ENCODE measurements at regions not wholly inside any gene's neighbourhood (a gene's known extent, or its start where the extent isn't known, plus 50 kb on each side); places are given as distances from the start of the nearest gene placed in this dataset.

GRCh38 chr9:130770679-130771442 lies 64.2 kb upstream of the ABL1 start:
- in situ Hi-C loops (cut with MboI), result loop anchor here (5.0 kb wide), 2 partner anchors 91 to 171 kb away; no protein-coding TSS in a partner anchor
- POLR2A ChIA-PET, result no interaction called here
- Histone ChIP-seq H3K9me3 (replicated peaks; ENCODE audit: control insufficient read depth, insufficient read depth, low read length) (peaks cover under 1% of the 10 kb centered on the region), H2AFZ (ENCODE audit: control insufficient read depth, low read depth, low read length) (no peak overlapping the region), H3K9ac (ENCODE audit: control insufficient read depth, insufficient read depth, low read length) (no peak overlapping the region), H3K4me3 (no peak overlapping the region), H3K4me2 (ENCODE audit: control insufficient read depth, insufficient read depth) (no peak overlapping the region), H3K27me3 (replicated peaks in 1 of 2; ENCODE audit: control insufficient read depth in 2 of 2, insufficient read depth in 2 of 2, low read length in 1 of 2) (no peaks in the 10 kb centered on the region), H3K79me2 (ENCODE audit: control insufficient read depth, insufficient read depth, low read length) (peaks cover 22% of the 10 kb centered on the region), H4K20me1 (ENCODE audit: control insufficient read depth, insufficient read depth) (no peaks in the 10 kb centered on the region), H3K36me3 (ENCODE audit: control insufficient read depth in 2 of 2, insufficient read depth in 2 of 2, low read length in 1 of 2) (no peaks in the 10 kb centered on the region), H3K4me1 (ENCODE audit: control insufficient read depth, insufficient read depth, low read length) (peaks cover 27% of the 10 kb centered on the region), H3K27ac (ENCODE audit: control insufficient read depth, insufficient read depth) (no peak overlapping the region)
- FAIRE-seq, result peak; percentile 77
- ATAC-seq, result peak; percentile 83
- intact Hi-C loops (cut with micrococcal nuclease; ENCODE audit: unreplicated experiment), result loop anchor here (1.0 kb wide), 2 partner anchors 92 to 170 kb away; no protein-coding TSS in a partner anchor
- RAD21 ChIA-PET (ENCODE audit: unreplicated experiment), result interaction anchor here (0.9 to 3.2 kb wide), 8 partner anchors 54 to 99 kb away, joined by 3 to 28 read pairs (median 4); no protein-coding TSS in a partner anchor
- SMC1A ChIA-PET (ENCODE audit: uncharacterized antibody, unreplicated experiment), result interaction anchor here (0.8 to 4.4 kb wide), 17 partner anchors 14 to 155 kb away, joined by 3 to 25 read pairs (median 5); no protein-coding TSS in a partner anchor
- no TSS peak for BruUV-seq (replicated peaks)
- TF ChIP-seq NBN (IDR thresholded peaks at IDR 0.05) (no peak), YBX1 (IDR thresholded peaks at IDR 0.05) (no peak), CHD2 (IDR thresholded peaks at IDR 0.05; ENCODE audit: borderline replicate concordance, low read depth, low read length) (no peak), SMC3 (IDR thresholded peaks at IDR 0.05; ENCODE audit: borderline replicate concordance, low read length) (peak; percentile 72; the same call in 1 of the 2 replicates), EP300 (IDR thresholded peaks at IDR 0.05; ENCODE audit: borderline replicate concordance in 1 of 2, control insufficient read depth in 1 of 2, low read depth in 2 of 2, low read length in 2 of 2) (no peak), ZBTB11 (CRISPR knock-in tag; IDR thresholded peaks at IDR 0.05) (no peak), ATF7 (IDR thresholded peaks at IDR 0.05; ENCODE audit: low read depth) (no peak), CTCF (IDR thresholded peaks at IDR 0.05 in 2 of 3, conservative IDR thresholded peaks at IDR 0.05 in 1 of 3; ENCODE audit: control insufficient read depth in 2 of 3, extremely low read depth in 1 of 3, insufficient read depth in 1 of 3, low read depth in 3 of 3, low read length in 3 of 3) (peak; percentile 55 to 58 (median 55)), RAD21 (IDR thresholded peaks at IDR 0.05; ENCODE audit: insufficient read depth, low read depth, low read length) (peak; percentile 85), NR2F1 (conservative IDR thresholded peaks at IDR 0.05) (no peak), CBX5 (IDR thresholded peaks at IDR 0.05; ENCODE audit: low read depth) (no peak), MEF2A (IDR thresholded peaks at IDR 0.05; ENCODE audit: insufficient read depth, low read depth, low read length) (0 out of 2 replicates have a peak, but pooled peaks have one; percentile 14)
- WGBS (ENCODE audit: insufficient coverage, insufficient replicate concordance, low lambda C conversion rate, missing lambda C conversion rate), result 50% methylated on average over 2 of the region's 2 CpGs
- DNase-seq (ENCODE audit: low read depth, low spot score), result no peak
- CTCF ChIA-PET, result interaction anchor here (0.6 to 8.5 kb wide), 29 partner anchors 9 to 494 kb away, joined by 3 to 190 read pairs (median 4); no protein-coding TSS in a partner anchor

Measured in GM12878 (cell line).